HepG2 (cell line): ENCODE measurements at regions not wholly inside any gene's neighbourhood (a gene's known extent, or its start where the extent isn't known, plus 50 kb on each side); places are given as distances from the start of the nearest gene placed in this dataset.

Experiments
- ATAC-seq: fragments of 200-7000 bp; cut with Tn5 transposase; 3 replicates; pipeline ENCODE4 v1.9.1; 2020; ENCODE audit warnings: mild to moderate bottlenecking, moderate library complexity
- BruUV-seq: library from RNA; stranded (reverse); fragments of 400-500 nt; replicated peaks from 2 replicates; lab custom pipeline; 2021; lab: Mats Ljungman, UMichigan
- CTCF ChIA-PET: fragments of 300-600 bp; formaldehyde crosslinking; extraction: SDS; loops from one replicate; lab custom pipeline; 2021; ENCODE audit warnings: low total read pairs, inconsistent platforms, low intra/inter-chr PET ratio; lab: Yijun Ruan, JAX
- POLR2A ChIA-PET: fragments of 350-600 bp; sonication (Branson Sonifier 250); formaldehyde crosslinking; loops from one replicate; lab custom pipeline; 2020; ENCODE audit warnings: antibody characterized with exemption, inconsistent platforms; lab: Yijun Ruan, JAX
- DNase-seq: peaks from one replicate; pipeline ENCODE4 v3.0.0-alpha.2; 2015; ENCODE audit warnings: low spot score
- FAIRE-seq: peaks from 3 replicates; lab custom pipeline; 2011; peaks lifted over from hg19 to GRCh38; lab: Jason Lieb, UNC
- H2AFZ ChIP-seq: one replicate; pipeline ENCODE4 v1.6.1; 2011; ENCODE audit warnings: low read length, inconsistent platforms
- H3K27ac ChIP-seq: fragments of 300-600 bp; 3 replicates; pipeline ENCODE4 v1.8.0; 2011; ENCODE audit warnings: mixed run types, mild to moderate bottlenecking, mixed read lengths, low read length, inconsistent platforms; ENCODE audit not compliant: insufficient read depth; ENCODE audit errors: extremely low read length
- H3K27me3 ChIP-seq, 2 experiments: fragments of 200-600 bp in 1 of 2; 2 replicates in 1 of 2; 3 replicates in 1 of 2; pipeline versions ENCODE4 v1.6.0 to v1.8.0; 2011; ENCODE audit warnings: low read length in 2 of 2, mild to moderate bottlenecking in 2 of 2, moderate library complexity in 2 of 2, inconsistent platforms in 1 of 2; ENCODE audit not compliant: insufficient read depth in 2 of 2, control insufficient read depth in 1 of 2
- H3K36me3 ChIP-seq, 2 experiments: fragments of 200-600 bp in 1 of 2; replicated peaks in 1 of 2; 2 replicates in 1 of 2; 3 replicates in 1 of 2; pipeline versions ENCODE4 v1.5.1 to v1.8.0; 2011; ENCODE audit warnings: low read length in 2 of 2, inconsistent platforms in 1 of 2; ENCODE audit not compliant: insufficient read depth in 2 of 2, control insufficient read depth in 1 of 2
- H3K4me1 ChIP-seq: 2 replicates; pipeline ENCODE4 v1.5.1; 2012; ENCODE audit warnings: low read length, inconsistent platforms; ENCODE audit not compliant: insufficient read depth
- H3K4me2 ChIP-seq: 2 replicates; pipeline ENCODE4 v1.6.0; 2011; ENCODE audit warnings: low read depth, low read length, inconsistent platforms
- H3K4me3 ChIP-seq, 3 experiments: fragments of 200-600 bp in 1 of 3; sonication (generic), shearing (Covaris generic) in 1 of 3; replicated peaks in 1 of 3; 2 replicates each; pipeline ENCODE4 v1.5.1; 2011 to 2016; ENCODE audit warnings: low read length in 3 of 3, inconsistent platforms in 2 of 3, low read depth in 2 of 3, mild to moderate bottlenecking in 2 of 3, control low read depth in 1 of 3, mixed read lengths in 1 of 3; ENCODE audit not compliant: insufficient read depth in 1 of 3
- H3K79me2 ChIP-seq: one replicate; pipeline ENCODE4 v1.6.1; 2011; ENCODE audit warnings: low read length, inconsistent platforms; ENCODE audit not compliant: insufficient read depth
- H3K9ac ChIP-seq: 2 replicates; pipeline ENCODE4 v1.6.0; 2011; ENCODE audit warnings: mild to moderate bottlenecking, low read depth, low read length, inconsistent platforms; ENCODE audit not compliant: insufficient read depth
- H3K9me3 ChIP-seq: 2 replicates; pipeline ENCODE4 v1.5.1; 2012; ENCODE audit warnings: mild to moderate bottlenecking, low read length
- H4K20me1 ChIP-seq: 2 replicates; pipeline ENCODE4 v1.6.0; 2011; ENCODE audit warnings: inconsistent platforms, mild to moderate bottlenecking, low read length, moderate library complexity; ENCODE audit not compliant: insufficient read depth
- JUN ChIP-seq: sonication (generic); formaldehyde crosslinking; IDR thresholded peaks from 2 replicates; pipeline ENCODE4 v1.4.0; 2020; ENCODE audit warnings: mild to moderate bottlenecking, missing genetic modification reagents
- KAT2B ChIP-seq: fragments of 150-350 bp; IDR thresholded peaks from 2 replicates; pipeline ENCODE4 v1.6.1; 2014; ENCODE audit warnings: low read depth, low read length, borderline replicate concordance
- LBX2 ChIP-seq: sonication (generic); formaldehyde crosslinking; IDR thresholded peaks from 2 replicates; pipeline ENCODE4 v1.5.0; 2020; ENCODE audit warnings: missing genetic modification reagents, mild to moderate bottlenecking, borderline replicate concordance
- MED1 ChIP-seq: sonication (generic); formaldehyde crosslinking; IDR thresholded peaks from 2 replicates; pipeline ENCODE4 v1.4.0; 2020; ENCODE audit warnings: missing genetic modification reagents
- MEF2D ChIP-seq: sonication (generic); formaldehyde crosslinking; IDR thresholded peaks from 2 replicates; pipeline ENCODE4 v1.5.1; 2020; ENCODE audit warnings: mild to moderate bottlenecking, missing genetic modification reagents
- MYC ChIP-seq: sonication (generic); formaldehyde crosslinking; IDR thresholded peaks from 2 replicates; pipeline ENCODE4 v1.9.0; 2021; ENCODE audit warnings: missing genetic modification reagents, borderline replicate concordance
- PRDM10 ChIP-seq: sonication (generic); formaldehyde crosslinking; IDR thresholded peaks from 2 replicates; pipeline ENCODE4 v1.4.0; 2020; ENCODE audit warnings: low read depth, missing genetic modification reagents
- RERE ChIP-seq: IDR thresholded peaks from 2 replicates; pipeline ENCODE4 v1.6.1; 2016; ENCODE audit warnings: low read depth, missing genetic modification reagents, missing compliant biosample characterization
- SP140L ChIP-seq: sonication (generic); formaldehyde crosslinking; IDR thresholded peaks from 2 replicates; pipeline ENCODE4 v1.4.0; 2020; ENCODE audit warnings: missing genetic modification reagents, borderline replicate concordance
- SRSF1 ChIP-seq: fragments of 200-400 bp; formaldehyde crosslinking; optimal IDR thresholded peaks from 2 replicates; pipeline ENCODE3; 2017; ENCODE audit warnings: mild to moderate bottlenecking, low read depth, low read length, moderate library complexity
- TOPORS ChIP-seq: sonication (generic); formaldehyde crosslinking; IDR thresholded peaks from 2 replicates; pipeline ENCODE4 v1.8.0; 2023; ENCODE audit warnings: mild to moderate bottlenecking, missing genetic modification reagents
- ZEB1 ChIP-seq: IDR thresholded peaks from 2 replicates; pipeline ENCODE4 v1.6.1; 2012; ENCODE audit warnings: mild to moderate bottlenecking, low read depth, inconsistent platforms; ENCODE audit not compliant: insufficient replicate concordance
- ZNF552 ChIP-seq: sonication (generic); formaldehyde crosslinking; IDR thresholded peaks from 2 replicates; pipeline ENCODE4 v1.9.0; 2022; ENCODE audit warnings: missing genetic modification reagents, mild to moderate bottlenecking, borderline replicate concordance
- ZNF749 ChIP-seq: sonication (generic); formaldehyde crosslinking; IDR thresholded peaks from 2 replicates; pipeline ENCODE4 v1.8.0; 2022; ENCODE audit warnings: mild to moderate bottlenecking, missing genetic modification reagents, moderate library complexity, borderline replicate concordance
- ZNF788 ChIP-seq: sonication (generic); formaldehyde crosslinking; IDR thresholded peaks from 2 replicates; pipeline ENCODE4 v1.5.0; 2020; ENCODE audit warnings: mild to moderate bottlenecking, missing genetic modification reagents, borderline replicate concordance
- WGBS: methylation state at CpG from one replicate; pipeline ENCODE4 v1.1.6; 2017; ENCODE audit warnings: low lambda C conversion rate; 5-methylcytosine and 5-hydroxymethylcytosine counted together
- in situ Hi-C: cut with HindIII; loops from 2 replicates; pipeline ENCODE4 v1.10.0; 2017; ENCODE audit warnings: low pct_unique_long_range_greater_than_20kb; ENCODE audit not compliant: extremely low pct_ligation_motif_present
- intact Hi-C: fragments of 100-400 bp; cut with micrococcal nuclease; formaldehyde crosslinking; loops from one replicate; pipeline ENCODE4 v1.10.0; 2022; ENCODE audit not compliant: unreplicated experiment

- TF ChIP-seq ZNF552 (CRISPR knock-in tag) (no peak), JUN (CRISPR knock-in tag) (no peak), ZEB1 (no peak), MED1 (CRISPR knock-in tag) (no peak), MYC (CRISPR knock-in tag) (no peak), SRSF1 (no peak)
- TF ChIP-seq, all 625 proteins: peak for 0
These were observed 238.3 kb upstream of the NCKAP5 start (continued) for GRCh38 chr2:133806564-133806963.

- Histone ChIP-seq H3K4me3 (no peak overlapping the region), H3K27me3 (no peaks in the 10 kb centered on the region), H3K4me1 (no peaks in the 10 kb centered on the region), H3K9ac (no peak overlapping the region), H3K4me2 (no peak overlapping the region), H3K27ac (no peak overlapping the region), H3K79me2 (no peaks in the 10 kb centered on the region), H3K9me3 (no peaks in the 10 kb centered on the region), H4K20me1 (no peaks in the 10 kb centered on the region), H3K36me3 (no peaks in the 10 kb centered on the region), H2AFZ (no peak overlapping the region)
- in situ Hi-C loops (no loop called here), intact Hi-C loops (no loop called here)
- FAIRE-seq (no peak), DNase-seq (no peak), ATAC-seq (no peak)
- WGBS = 21% methylated on average over 1 of the region's 1 CpG
- CTCF ChIA-PET = no interaction called here
- no TSS peak for BruUV-seq
- POLR2A ChIA-PET = no interaction called here
- TF ChIP-seq KAT2B (no peak), TOPORS (no peak), MEF2D (CRISPR knock-in tag) (no peak), PRDM10 (no peak), ZNF749 (CRISPR knock-in tag) (no peak), SP140L (CRISPR knock-in tag) (no peak), ZNF788 (CRISPR knock-in tag) (no peak), LBX2 (CRISPR knock-in tag) (no peak), RERE (CRISPR knock-in tag) (no peak)
These were observed 241.2 kb upstream of the NCKAP5 start for GRCh38 chr2:133809485-133809884.
